H54 (cell line): ENCODE measurements at regions not wholly inside any gene's neighbourhood (a gene's known extent, or its start where the extent isn't known, plus 50 kb on each side); places are given as distances from the start of the nearest gene placed in this dataset.

ENCODE experiments used
- DNase-seq: peaks from one replicate; pipeline ENCODE4 v3.0.0; 2011; ENCODE audit warnings: low spot score, mixed read lengths; ENCODE audit not compliant: insufficient read length
- FAIRE-seq: peaks from 3 replicates; lab custom pipeline; 2011; peaks lifted over from hg19 to GRCh38; lab: Jason Lieb, UNC
- POLR2A ChIP-seq: IDR thresholded peaks from 2 replicates; pipeline ENCODE4 v1.6.1; 2011; ENCODE audit warnings: low read depth, mild to moderate bottlenecking, low read length

- FAIRE-seq, result no peak
- no peak for TF ChIP-seq POLR2A
- DNase-seq, result no peak
Observed at GRCh38 chr2:144713410-144713809, 193.5 kb upstream of the ZEB2 start.

- no peak for TF ChIP-seq POLR2A
- no peak for FAIRE-seq
- DNase-seq, result no peak
Observed at GRCh38 chr2:144712550-144712940, 192.6 kb upstream of the ZEB2 start.

- DNase-seq (no peak), FAIRE-seq (no peak)
- no peak for TF ChIP-seq POLR2A
Observed at GRCh38 chr2:144711630-144712549, 192.0 kb upstream of the ZEB2 start.

- no peak for TF ChIP-seq POLR2A
- FAIRE-seq (no peak), DNase-seq (no peak)
Observed at GRCh38 chr2:144711084-144711483, 191.2 kb upstream of the ZEB2 start.

GRCh38 chr2:144708626-144709025, 188.7 kb upstream of the ZEB2 start:
- TF ChIP-seq POLR2A, result no peak
- FAIRE-seq (no peak), DNase-seq (no peak)

GRCh38 chr2:144707736-144708326, 187.9 kb upstream of the ZEB2 start:
- no peak for TF ChIP-seq POLR2A
- peak; percentile 78 for FAIRE-seq

GRCh38 chr2:144706647-144707046, 186.7 kb upstream of the ZEB2 start:
- TF ChIP-seq POLR2A, result no peak
- DNase-seq, result no peak
- FAIRE-seq, result no peak

More at GRCh38 chr2:144707736-144708326, 187.9 kb upstream of the ZEB2 start:
- peak; percentile 0 for DNase-seq

GRCh38 chr2:144705328-144706245, 185.7 kb upstream of the ZEB2 start:
- no peak for TF ChIP-seq POLR2A
- no peak for FAIRE-seq
- DNase-seq, result no peak

GRCh38 chr2:144704709-144705095, 184.8 kb upstream of the ZEB2 start:
- no peak for FAIRE-seq
- DNase-seq, result no peak
- TF ChIP-seq POLR2A, result no peak

- peak; percentile 9 for DNase-seq
- FAIRE-seq, result peak; percentile 86
- no peak for TF ChIP-seq POLR2A
Observed at GRCh38 chr2:144703852-144704708, 184.2 kb upstream of the ZEB2 start.

GRCh38 chr2:144702051-144702450, 182.1 kb upstream of the ZEB2 start:
- FAIRE-seq (no peak), DNase-seq (no peak)
- no peak for TF ChIP-seq POLR2A

- DNase-seq, result no peak
- TF ChIP-seq POLR2A, result no peak
- FAIRE-seq, result no peak
Observed at GRCh38 chr2:144701259-144701658, 181.3 kb upstream of the ZEB2 start.

GRCh38 chr2:144698156-144698555, 178.2 kb upstream of the ZEB2 start:
- DNase-seq, result no peak
- FAIRE-seq, result no peak
- no peak for TF ChIP-seq POLR2A

- no peak for FAIRE-seq
- no peak for DNase-seq
- TF ChIP-seq POLR2A, result no peak
Observed at GRCh38 chr2:144695657-144696056, 175.7 kb upstream of the ZEB2 start.
